SIG-M5 treated with dmso at 0.1 percent for 504 hours (cell line): ENCODE measurements at regions not wholly inside any gene's neighbourhood (a gene's known extent, or its start where the extent isn't known, plus 50 kb on each side); places are given as distances from the start of the nearest gene placed in this dataset.
"Not testable (repeated sequence)": the region's sequence is repeated elsewhere in the genome, so short reads cannot be mapped to it uniquely, and the experiment has no call there.

ENCODE experiments used
- DNase-seq: peaks from one replicate; lab custom pipeline; 2025; ENCODE audit not compliant: unreplicated experiment; lab: John Stamatoyannopoulos, UW

DNA sequence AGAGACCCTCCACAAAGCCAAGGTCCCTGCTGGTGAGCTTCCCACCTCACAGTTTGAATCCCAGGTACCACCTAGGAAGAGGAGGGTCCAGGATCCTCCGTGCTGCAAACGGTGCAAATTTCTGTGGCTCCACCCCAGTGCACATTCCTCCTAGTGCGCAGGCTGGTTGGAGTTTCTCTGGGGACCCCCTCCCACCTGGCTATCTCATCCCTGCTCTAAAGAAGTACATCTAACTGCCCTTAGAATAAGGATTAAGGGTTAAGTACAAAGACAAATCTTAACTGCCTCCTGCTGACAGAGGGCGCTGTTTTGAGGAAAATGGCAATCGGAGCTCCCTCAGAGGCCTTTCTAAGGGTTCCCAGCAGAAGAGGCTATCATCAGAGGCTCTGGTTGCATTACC, 109.6 kb upstream of the FSIP2 start:
- no peak for DNase-seq

DNA sequence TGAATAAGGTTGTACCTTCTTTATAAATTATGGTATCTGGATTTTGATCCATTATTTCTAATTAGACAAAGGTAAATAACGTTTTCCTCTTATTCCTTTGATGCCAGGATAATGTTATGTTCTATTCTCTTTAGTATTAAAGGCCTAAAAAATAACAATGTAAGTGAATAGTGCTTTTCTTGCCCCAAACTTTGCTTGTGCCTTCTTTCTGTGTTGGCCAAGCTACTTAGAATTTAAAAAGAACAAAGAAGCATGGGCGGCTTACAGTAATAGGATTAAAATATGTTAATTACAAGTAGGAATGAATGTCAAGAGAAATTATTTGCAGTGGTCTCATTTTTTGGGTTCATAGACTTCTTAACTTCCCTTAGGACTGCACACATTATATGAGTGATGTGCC, 105.0 kb upstream of the FSIP2 start:
- DNase-seq, result no peak

DNA sequence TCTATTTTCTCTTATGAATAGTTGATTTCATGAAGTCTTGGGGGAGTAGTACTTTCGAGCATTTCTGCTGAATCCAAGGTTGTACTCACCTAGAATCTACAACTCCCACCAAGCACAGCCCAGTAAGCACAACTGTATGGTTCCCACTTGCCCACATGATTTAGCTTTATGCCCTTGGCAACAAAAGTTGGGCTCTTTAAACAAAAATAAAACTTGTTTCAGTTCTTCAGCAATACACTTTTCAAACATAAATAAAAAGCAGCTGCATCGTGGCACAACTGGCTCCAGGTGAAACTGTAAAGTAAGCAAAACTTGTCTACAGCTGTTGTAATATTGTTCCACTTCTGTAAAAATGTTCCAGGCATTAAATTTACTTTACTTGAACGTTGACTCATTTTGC, 99.8 kb upstream of the FSIP2 start:
- no peak for DNase-seq

DNA sequence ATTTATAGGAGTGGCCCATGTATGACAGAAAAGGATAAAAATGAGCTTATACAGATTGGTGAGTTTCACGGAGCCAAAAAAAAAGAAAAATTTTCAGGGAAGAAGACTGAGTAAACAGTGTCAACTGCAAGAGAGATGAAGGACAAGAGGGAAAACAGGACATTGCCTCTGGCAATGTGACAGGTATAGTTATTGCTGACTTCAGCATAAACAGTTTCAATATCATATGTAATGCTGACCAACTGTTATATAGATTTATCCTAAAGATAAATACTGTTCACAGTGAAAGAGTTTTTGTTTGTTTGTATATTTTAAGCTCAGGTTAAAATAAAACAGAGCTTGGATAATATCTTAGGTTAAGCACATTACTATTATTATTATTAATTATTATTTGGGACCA, 98.0 kb upstream of the FSIP2 start:
- no peak for DNase-seq

DNA sequence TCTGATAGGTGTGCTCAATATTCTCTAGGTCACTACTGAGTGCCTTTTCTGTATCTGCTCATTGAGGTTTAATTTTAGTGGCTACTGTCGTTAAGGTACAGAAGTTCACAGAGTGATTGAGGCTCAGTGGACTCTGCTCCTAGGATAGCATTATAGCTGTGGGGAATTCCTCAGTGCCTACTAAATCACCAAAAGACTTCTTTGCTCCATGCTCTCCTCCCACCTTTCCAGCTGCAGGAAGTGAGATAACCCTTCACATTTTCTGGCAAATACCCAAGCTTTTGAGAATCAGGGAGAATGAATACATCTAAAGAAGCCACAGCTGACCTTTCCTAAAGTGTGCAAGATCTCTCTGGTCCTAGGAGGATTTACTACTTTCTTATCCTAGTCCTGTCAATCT, 95.2 kb upstream of the FSIP2 start:
- no peak for DNase-seq

DNA sequence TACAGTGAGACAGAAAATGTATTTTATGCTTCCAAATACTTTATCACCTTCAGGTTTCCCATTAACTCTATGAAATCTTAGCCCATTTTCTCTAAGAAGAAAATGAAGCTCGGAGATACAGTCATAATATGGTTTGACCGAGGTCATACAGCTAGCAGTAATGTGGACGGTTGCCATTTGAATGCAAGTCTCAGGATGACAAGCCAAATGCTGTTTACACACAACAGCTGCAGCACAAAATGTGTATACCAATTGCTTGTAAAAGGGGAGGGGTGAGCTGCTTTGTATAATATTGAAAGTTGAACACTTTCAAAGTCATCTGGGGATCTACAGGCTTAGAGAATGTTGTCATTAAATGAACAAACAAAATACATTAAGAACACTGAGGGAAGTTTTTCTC, 93.8 kb upstream of the FSIP2 start:
- DNase-seq, result no peak

DNA sequence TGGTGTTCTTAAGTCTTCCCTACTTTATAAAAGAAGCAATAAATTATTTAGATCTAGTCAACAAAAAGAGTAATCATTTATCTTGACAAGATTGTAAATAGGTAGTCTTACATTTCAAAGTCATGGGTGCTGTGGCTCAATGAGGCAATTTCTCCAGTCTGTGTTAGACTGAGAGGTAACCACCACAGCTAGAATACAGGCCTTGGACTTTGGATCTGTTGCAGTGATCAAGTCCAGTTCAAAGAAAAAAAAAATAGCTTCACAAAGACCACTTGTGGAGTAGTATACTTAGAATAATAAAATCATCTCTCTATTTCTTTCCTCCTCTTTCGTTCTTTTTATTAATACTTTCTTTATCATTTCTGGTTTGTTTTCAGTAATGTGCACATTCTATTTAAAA, 93.1 kb upstream of the FSIP2 start:
- no peak for DNase-seq

DNA sequence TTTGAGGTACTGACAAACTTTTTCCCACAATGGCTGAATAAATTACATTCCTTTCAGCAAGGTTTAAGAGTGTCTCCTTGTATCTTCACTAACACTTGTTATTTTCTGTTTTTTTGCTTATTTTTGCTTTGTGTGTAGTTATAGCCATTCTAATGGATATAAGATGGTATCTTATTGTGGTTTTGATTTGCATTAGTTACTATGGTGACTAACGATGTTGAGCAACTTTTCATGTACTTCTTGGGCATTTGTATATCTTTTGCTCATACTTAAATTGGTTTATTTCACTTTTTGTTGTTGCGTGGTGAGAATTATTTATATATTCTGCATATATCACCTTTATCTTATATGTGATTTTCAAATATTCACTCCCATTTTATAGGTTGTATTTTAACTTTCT, 79.9 kb upstream of the FSIP2 start:
- DNase-seq, result no peak

DNA sequence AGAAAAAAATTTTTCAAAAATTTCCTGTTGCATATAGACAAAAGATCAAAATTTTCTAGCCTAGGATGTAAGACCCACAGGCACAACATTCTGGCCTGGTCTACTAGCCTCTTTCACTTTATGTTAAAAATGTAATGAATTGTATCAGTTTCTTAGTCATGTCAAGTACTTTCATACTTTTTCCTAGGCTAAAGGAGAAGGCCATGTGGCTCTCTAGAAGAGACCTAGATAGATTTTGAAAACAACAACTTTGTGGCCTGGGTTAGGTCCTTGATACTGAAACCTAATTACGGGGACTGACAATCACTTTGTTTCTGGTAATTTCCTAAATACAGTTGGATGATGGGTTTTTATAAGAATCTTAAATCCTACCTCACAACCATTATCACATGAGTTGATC, 74.8 kb upstream of the FSIP2 start:
- no peak for DNase-seq

DNA sequence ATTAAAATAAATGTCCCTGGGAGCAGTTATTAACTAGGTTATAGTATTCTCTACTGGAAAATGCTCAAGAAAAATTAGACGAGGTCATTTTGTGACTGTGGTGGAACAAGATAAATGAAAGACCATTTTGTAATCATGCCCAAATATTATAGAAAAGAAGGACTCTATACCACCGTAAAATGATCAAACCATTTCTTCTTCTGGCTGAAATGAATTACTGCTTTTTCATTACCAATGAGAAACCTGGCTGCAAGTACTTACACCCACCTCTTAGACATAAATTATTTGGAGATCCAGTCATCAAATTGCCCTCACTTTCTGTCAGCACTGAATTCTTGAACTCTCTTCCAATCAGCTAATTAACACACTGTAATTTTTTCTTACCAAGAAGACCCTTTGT, 74.2 kb upstream of the FSIP2 start:
- no peak for DNase-seq

DNA sequence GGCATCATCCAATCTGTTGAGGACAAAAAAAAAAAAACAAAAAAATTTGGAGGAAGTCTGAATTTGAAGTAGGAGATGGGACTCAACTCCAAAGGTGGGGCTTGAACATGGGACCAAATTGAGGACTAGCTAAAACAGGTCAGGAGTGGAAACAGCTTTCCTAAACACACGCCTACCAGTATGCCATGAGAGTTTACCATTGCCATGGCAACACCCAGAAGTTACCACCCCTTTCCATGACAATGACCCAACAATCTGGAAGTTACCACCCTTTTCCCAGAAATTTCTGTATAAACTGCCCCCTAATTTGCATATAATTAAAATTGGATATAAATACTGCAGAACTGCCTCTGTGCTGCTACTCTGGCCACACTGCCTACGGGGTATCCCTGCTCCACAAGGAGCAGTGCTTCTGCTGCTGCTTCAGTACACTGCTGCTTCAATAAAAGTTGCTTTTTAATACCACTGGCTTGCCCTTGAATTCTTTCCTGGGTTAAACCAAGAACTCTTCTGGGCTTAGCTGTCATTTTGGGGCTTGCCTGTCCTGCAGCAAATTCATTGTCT, 73.3 kb upstream of the FSIP2 start:
- DNase-seq, result no peak

DNA sequence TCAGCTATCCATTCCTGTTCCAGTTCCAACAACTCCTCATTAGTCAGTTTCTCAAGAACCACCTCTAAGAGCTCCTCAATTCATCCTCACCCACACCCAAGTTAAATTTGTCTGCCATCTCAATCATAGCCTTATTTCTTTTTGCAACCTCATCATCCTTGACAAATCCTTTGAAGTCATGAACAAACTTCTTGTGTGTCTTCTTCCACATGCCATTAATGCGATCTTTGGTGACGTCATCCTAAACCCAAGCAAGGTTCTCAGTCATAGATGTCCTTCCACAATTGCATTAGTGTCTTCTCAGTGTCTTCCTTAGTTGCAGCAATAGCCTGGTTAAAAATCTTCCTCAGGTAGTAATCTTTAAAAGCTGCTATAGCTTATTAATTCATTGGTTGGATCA, 71.2 kb upstream of the FSIP2 start:
- no peak for DNase-seq

DNA sequence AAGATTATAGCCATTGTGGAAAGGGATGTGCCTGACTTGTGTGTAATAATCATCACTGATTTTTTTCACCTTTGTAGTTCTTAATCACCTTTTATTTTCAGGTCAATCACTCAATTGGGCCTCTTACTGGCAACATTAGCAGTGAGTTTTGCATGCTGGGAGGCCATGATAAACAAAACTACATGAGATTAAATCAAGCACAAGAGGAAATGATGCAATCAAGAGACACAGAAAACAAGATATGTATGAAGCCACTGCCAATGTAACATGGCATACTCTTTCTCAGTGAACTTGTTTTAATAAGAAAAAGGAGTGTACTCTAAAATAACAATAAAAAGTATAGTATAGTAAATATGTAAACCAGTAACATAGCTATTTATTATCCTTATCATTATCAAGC, 69.9 kb upstream of the FSIP2 start:
- no peak for DNase-seq

DNA sequence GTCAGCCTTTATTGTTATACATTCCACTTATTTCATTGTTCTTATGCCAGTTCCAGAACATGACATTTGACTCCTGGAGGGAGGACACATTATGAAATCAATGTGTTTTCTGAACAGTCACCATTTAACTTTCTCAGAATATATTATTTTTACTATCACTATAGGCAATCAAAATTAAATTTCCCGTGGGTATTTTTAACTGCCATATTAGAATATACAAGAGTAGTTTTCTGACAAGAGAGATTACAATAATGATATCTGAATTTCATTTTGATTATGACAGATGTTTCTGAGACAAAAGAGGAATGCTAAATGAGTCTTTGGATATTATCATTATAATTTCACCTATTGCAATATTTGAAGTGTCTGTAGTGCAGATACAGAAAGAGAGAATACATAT, 64.4 kb upstream of the FSIP2 start:
- no peak for DNase-seq

DNA sequence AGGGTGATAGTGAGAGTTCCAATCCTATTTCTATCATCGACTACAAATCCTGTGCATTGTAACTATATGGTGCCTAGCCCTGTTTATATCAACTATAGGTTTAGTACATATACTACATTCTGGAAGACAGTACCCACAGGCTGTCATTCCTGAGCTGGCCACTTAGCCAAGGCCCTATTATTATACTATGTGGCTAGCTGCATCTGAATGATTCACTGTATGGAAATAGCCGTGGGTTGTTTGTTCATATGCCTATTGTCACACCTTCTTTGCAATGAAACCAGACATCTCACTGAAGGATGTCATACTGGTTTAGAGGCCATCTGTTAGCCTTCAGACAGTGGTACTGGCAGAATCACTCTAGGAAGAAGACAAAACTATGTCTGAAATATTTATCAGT, 62.3 kb upstream of the FSIP2 start:
- peak; percentile 25 for DNase-seq

DNA sequence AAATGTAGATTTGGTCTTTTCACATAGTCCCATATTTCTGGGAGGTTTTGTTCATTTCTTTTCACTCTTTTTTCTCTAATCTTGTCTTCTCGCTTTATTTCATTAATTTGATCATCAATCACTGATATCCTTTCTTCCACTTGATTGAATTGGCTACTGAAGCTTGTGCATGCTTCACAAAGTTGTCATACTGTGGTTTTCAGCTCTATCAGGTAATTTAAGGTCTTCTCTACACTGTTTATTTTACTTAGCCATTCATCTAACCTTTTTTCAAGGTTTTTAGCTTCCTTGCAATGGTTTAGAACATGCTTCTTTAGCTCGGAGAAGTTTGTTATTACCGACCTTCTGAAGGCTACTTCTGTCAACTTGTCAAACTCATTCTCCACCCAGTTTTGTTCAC, 51.6 kb upstream of the FSIP2 start:
- not testable (repeated sequence) for DNase-seq

DNA sequence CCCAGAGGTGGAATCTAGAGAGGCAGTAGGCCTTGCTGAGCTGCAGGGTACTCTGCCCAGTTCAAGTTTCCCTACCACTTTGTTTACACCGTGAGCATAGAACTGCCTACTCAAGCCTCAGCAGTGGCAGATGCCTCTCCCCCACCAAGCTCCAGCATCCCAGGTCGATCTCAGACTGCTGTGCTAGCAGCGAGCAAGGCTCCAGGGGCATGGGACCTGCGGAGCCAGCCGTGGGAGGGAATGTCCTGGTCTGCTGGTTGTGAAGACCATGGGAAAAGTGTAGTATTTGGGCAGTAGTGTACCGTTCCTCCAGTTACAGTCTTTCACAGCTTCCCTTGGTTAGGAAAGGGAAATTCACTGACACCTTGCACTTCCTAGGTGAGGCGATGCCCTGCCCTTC, 50.6 kb upstream of the FSIP2 start:
- DNase-seq, result no peak
